GM18499 (cell line): ENCODE measurements at regions not wholly inside any gene's neighbourhood (a gene's known extent, or its start where the extent isn't known, plus 50 kb on each side); places are given as distances from the start of the nearest gene placed in this dataset.

Source experiments
- ATAC-seq: cut with Tn5 transposase; IDR thresholded peaks from one replicate; pipeline ENCODE4 v1.9.1; 2021; ENCODE audit warnings: moderate number of reproducible peaks; ENCODE audit not compliant: insufficient read depth, unreplicated experiment

GRCh38 chr20:48469026-48469425, 358.8 kb downstream of the PREX1 start:
- ATAC-seq, result no peak

- no peak for ATAC-seq
Measured at GRCh38 chr20:48468571-48468970, 359.2 kb downstream of the PREX1 start.

DNA sequence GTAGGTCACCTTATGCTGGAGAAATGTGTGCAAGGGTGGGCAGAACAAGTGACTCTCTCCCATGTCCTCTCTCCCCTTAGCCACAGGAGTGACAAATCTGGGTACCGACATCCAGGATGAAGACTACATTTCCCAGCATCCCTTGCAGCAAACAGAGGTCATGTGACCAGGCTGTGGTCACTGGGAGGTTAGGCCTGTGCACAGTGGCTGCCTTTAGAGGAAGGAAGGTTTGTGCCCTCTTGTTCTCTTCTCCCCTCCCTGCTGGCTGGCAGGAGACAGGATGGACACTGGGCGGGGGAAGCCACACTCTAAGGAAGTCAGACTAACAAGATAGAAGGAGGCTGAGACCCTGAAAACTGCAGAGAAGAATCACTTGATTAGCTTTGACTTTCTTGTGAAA, 360.2 kb downstream of the PREX1 start:
- no peak for ATAC-seq

GRCh38 chr20:48465271-48465670, 362.5 kb downstream of the PREX1 start:
- no peak for ATAC-seq

DNA sequence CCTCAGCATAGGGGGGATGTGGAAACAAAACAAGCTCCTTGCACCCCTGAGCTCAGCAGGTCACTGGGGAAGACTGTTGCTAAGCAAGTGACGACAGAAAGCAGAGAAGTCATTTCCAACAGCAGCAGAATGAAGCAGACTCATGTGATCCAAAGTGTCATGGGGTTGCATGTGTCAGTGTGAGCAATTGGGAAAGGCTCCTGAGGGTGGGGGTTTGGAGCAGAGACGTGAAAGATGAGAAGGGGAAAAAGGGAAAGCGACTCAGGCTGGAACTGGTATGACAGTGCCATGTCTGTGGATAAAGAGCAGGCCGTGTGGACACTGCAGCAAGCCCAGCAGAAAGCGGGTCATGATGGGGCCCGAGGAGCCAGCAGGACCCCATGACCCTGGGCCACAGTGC, 363.9 kb downstream of the PREX1 start:
- no peak for ATAC-seq

- no peak for ATAC-seq
Measured at GRCh38 chr20:48463096-48463720, 364.6 kb downstream of the PREX1 start.

DNA sequence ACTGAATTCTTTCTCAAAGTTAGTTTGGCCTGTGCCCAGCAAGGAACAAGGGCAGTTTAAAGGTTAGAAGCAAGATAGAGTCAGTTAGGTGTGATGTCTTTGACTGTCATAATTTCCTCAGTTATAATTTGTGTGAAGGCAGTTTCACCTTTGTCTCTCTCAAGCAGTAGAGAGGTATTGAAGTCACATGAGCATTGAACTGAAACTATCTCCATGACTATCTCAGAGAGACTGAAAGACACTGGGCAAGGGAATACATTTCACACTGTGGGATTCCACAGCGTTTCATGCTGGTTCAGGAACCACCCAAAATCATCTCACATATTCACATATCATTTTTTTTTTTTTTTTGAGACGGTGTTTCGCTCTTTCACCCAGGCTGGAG, 366.1 kb downstream of the PREX1 start:
- no peak for ATAC-seq

- no peak for ATAC-seq
Measured at GRCh38 chr20:48461091-48461734, 366.6 kb downstream of the PREX1 start.

GRCh38 chr20:48460681-48461080, 367.1 kb downstream of the PREX1 start:
- no peak for ATAC-seq

DNA sequence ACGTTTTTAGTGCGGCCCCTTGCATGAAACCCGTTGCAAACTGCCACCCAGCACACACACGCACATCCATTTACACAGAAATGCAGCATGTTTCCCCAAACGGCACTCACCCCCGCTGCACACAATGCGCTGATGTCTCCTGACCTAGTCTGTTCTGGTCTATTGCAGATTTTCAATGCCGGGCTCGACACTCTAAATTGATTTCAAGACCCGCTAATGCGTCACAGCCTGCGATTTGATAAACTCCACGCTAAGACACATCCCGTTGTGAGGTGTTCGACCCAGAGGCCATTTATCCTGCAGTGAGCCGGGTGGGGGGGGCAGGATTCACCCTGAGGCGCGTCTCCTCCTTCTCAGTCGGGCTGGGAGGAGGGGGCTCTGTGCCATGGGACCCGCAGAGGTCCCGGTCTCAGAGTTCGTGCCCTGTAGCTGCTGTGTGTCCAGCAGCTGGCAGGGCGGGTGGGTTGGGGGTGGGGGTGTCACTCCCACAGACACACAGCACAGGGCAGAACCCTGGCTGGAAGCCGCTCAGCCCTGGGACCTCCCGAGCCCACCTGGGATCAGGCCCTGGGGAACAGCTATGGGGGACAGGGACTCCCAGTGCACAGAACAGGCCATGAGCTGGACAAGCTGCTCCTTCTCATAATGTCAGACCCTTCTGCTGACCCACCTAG, 367.9 kb downstream of the PREX1 start:
- ATAC-seq, result no peak

DNA sequence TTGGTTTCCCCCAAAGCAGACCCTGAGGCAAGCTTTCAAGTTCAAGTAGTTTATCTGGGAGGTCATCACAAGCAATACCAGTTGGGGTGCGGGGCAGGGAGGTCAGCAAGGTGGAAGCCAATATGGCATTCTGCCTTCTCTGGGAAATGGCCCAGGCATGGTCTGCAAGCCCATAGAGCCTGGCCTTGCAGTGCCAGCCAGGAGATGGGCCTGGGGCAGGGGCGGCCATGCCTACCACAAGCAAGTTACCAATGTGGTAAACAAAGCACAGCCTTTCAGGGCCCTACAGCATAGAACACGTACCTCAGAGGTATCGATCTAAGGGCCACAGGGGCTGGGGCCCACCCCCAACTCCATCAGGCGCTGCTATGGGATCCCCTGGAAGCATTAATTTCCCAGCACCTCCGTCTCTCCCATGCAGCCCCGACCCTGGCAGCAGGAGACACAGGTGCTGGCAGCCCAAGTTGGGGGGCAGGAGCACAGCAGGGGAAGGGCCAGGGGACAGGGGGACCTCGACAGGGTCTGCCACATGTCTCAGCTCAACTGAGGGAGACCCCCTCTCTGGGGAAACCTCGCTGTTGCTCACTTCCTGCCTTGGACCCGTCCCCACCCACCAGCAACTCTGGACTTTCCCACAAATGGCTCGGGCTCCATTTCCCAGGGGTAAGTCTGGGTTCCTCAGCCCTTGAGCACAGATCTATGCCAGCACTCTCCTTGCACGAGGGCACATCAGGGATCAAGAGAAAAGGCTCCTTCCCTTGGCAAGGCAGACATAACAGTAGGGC, 369.0 kb downstream of the PREX1 start:
- ATAC-seq, result no peak

DNA sequence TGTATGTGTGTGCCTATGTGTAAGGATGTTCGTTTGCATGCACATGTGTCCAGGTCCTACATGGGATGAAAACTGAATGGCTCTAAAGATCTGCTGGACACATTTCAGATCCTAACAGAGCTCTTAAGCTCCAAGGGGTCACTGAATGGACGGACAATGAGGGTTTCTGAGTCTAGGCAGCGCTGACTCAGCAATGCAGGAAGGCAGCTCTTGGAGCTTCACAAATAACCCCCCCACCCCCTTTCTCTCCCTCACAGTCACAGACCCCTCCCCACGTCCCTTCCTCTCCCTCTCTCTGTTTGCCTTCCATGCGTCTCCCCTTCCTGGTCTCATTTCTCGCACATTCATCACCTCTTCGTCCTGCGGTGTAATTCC, 369.8 kb downstream of the PREX1 start:
- no peak for ATAC-seq

DNA sequence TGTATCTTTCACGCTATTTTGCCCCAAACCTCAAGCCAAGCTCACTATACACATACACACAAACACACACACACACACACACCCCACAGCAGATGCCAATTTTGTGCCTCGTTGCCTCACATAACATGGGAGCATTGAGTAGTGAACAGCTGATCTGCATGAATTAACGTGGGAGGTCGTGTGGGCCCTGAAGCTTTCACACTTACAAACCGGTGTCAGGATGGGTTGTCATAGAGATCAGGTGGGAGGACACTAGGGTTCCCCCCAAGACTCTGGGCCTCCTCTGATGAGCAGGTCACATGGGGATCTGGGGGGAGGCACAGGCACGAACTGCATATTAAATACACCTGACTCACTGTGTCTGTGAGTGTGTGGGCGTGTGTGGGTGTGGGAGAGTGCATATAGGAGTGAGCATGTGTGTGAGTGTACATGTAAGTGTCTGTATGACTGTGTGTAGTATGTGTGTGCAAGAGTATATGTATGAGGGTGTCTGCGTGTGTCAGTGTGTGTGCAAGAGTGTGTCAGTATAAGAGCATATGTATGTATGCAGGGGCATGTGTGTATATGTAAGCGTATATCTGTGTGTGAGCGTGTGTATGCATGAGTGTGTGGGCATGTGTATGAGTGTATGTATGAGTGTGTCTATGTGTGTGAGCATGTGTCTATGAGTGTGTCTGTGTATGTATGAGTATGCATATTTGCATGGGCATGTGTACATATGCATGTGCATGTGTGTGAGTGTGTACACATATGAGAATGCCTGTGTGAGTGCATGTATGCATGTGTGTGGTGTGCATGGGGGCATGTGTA, 370.4 kb downstream of the PREX1 start:
- ATAC-seq, result no peak

- no peak for ATAC-seq
Measured at GRCh38 chr20:48456366-48457192, 371.2 kb downstream of the PREX1 start.

DNA sequence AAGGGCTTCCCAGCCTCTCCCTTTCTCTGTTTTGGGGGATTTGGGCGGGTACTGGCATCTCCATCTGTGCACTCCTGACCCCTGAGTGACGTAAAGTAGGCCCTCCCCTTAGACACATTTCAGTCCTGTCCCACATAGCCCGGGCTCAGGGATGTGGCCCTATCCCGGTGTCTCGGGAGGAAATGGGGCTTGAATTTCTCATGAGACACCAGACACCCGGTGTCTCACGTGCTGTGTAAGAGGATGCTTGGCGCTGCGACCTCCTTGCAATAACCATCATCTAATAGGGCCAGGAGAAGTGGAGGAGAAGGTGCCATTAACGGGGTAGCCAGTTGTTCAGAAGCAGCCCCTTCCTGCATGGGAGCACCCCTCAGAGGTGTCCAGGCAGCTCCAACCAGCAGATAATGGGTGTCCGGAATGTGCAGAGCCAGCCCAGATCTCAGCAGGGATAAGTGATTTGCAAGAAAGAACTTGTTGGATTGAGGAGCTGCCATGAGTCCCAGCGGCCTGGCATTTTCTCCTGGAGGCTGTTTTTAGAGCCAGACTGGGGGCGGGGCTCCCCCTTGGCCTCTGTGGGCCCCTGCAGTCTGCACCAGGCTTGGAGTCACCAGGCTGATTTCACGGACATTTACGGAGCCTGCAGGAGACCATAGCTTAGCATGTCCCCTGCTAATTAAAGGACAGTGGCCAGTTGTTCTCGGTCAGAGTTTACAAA, 372.0 kb downstream of the PREX1 start:
- ATAC-seq, result no peak

GRCh38 chr20:48454671-48455490, 372.9 kb downstream of the PREX1 start:
- ATAC-seq, result no peak

DNA sequence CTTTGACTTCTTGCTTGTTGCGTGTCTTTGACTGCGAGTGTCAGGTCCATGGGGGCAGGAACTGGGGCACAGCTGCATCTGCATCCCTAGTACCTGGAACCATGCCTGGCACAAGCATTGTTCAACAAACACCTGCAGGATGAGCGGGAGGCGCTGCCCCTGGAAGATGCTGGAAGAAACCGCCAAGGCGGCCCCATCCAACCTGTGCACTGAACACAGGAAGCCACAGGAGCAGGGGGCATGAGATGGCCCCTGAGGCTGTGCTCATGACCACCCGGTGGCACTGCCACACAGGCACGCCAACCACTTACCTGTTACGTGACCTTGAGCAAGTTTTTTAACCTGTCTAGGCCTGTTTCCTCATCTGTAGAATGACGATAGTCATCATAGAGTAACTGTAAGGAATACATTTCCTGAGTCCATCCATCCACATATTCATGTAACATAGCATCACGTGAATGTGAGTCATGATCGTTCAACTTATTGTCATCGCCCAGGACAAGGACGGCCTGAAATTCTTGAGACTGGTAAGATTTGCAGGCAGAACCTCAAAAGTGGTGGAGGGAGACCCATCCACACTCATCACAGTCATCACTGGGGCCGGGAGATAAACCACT, 374.2 kb downstream of the PREX1 start:
- no peak for ATAC-seq

DNA sequence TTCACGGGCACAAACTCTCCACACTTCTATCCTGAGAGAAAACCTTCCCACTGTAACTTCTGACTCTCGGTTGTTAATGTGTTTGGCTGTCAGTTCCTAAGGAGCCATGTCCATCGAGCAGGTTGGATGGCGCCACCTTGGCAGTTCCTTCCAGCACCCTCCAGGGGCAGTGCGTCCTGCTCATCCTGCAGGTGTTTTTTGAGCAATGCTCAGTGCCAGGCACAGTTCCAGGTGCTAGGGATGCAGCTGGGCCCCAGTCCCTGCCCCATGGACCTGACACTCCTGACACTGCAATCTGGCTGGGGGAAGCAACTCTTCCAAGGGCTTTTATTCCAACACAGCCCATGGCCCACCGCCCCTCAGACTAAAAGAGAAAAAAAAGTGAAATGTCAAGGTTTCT, 376.4 kb downstream of the PREX1 start:
- no peak for ATAC-seq
